ENCODE measurements at regions not wholly inside any gene's neighbourhood (a gene's known extent, or its start where the extent isn't known, plus 50 kb on each side); places are given as distances from the start of the nearest gene placed in this dataset.
"Not testable (repeated sequence)": the region's sequence is repeated elsewhere in the genome, so short reads cannot be mapped to it uniquely, and the experiment has no call there.

DNA sequence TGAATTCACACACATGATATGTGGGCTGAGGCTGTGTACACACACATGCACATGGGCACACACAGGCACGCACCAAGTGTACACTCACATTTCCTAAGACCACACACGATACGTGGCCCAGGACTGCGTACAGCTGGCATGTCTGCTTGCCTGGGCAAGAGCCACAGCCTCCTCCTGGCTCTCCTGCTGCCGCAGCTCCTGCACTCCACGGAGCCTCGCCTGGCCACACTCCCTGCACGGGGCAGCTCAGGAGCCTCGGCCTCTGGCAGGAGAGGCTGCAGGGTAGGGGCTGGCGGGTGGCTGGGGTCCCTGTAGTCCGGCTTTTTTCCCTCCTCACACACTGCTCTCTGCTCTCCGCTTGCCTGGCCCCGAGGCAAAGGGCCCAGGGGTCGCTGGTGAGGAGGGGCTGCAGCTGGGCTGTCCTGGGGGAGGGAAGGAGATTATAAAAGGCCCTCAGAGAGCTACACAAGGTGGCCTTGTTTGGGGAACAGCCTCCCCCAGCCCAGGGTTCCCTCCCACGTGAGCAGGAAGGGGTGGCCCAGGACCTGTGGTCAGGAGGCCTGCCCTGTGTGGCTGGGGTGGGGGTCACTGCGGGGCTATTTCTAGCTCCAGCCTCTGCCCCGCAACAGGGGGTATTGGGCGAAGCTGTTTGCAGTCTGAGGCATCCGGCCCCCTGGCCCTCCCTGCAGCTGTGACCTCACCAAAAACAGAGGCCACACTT, 89.0 kb upstream of the SFSWAP start:
- peak; percentile 90 to 94 for DNase-seq

DNA sequence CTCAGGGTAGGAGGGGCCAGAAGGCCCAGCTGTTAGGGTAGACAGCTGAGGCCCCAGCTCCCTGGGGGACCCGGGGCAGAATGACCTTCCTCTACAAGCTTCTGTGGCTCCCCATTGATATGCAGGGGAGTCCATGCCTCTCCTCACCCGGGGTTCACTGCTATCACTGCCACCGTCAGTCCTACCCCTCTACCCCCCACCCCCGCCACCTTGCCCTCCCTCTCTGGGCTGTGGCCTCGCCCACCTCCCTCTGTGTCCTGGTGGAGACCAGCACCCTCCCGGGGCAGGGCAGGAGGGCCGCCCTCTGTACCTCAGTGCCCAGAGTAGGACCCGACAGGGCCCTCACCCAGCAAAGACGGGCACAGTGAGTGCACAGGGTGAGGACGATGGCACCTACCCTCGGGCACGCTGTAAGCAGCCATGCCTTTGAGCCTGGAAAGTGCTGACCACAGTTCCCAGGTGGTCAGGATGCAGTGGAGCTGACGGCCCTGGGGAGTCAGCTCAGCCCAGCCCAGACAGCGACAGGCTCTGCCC, 88.4 kb upstream of the SFSWAP start:
- no peak for DNase-seq

DNA sequence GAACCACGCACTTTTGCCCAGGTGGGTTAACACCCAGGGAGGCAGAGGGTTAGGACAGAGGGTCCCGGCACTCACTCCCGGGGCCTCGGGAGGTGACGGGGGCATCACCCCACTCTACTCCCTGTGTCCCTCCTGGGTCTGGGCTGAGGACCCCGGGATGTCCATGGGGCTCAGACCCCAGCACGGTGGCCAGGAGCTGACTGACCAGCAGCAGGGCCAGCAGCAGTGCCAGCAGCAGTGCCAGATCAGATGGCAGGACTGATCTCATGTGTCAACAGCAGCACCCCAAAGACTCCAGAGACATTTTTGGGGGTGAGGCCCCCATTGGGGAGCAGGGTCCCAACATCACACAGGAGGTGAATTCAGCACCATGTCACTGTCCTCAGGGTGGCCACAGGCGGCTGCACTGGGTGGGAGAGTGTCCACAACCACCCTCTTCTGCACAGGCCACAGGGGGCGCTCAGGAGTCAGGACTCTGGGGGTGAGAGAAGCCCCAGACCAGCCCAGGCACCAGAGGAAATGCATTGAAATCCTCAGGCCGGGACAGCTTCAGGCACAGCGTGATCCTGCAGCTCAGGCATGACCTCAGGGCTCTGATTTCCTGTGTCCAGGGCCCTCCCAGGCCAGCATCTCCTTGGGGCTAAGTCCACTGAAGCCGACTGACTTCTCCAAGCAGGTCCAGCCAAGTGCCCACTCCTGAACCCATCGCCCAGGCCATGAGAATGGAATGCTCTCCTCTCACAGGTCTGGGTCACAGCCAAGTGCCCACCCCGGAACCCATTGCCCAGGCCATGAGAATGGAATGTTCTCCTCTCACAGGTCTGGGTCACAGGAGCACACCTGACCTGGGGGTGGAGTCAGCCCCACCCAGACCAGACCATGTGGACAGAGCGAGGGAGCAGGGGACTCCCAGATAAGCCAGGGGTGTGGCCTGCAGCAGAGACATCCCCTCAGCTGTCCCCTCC, 87.2 kb upstream of the SFSWAP start:
- DNase-seq, result not testable (repeated sequence)

DNA sequence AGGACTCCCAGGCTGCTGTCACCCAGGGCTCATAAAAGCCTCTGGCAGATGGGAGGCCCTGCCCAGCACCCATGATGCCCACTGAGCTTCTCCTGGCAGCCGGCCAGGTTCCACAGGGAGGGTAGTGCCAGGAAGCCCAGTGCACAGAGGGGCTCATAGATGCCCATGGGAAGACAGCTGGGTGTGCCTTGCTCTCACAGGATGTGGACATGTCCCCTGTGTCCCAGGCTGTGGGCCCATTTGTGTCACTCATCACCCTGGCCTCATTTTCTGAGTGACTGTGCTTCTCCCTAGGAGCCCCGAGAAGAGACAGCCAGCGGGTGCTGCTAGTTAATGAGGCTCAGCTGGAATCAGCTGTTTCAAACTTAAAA, 86.5 kb upstream of the SFSWAP start:
- DNase-seq, result peak in 1 of 2 donors; percentile 45

DNA sequence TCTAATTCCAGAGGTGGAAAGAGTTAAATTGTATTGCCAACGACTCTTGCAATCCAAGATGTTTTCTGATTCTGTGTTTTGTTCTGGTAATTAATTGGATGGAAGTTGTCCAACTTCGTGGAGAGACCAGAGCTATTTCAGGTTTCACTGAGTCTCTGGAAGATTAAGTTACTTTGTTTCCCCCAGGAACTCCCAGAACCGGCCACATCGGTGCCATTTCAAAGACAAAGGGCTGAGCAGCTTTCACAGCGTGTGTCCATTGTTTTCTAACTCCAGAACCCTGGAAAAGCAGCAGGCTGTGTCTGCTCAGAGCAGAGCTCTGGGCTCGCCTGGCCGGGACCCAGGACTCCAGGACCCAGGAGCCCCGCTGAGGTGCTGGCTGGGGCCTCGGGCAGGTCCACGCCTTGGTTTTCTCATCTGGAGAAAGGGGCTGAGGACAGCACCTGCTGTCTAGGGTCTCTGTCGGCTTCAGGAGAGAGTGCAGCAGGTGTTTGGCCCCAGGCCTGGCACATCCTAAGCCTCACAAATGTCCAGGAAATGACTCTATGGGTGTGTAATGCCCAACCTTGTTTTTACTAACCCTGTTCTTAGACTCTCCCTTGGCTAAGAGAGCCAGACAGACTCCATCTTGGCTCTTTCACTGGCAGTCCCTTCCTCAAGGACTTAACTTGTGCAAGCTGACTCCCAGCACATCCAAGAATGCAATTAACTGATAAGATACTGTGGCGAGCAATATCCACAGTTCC, 86.0 kb upstream of the SFSWAP start:
- not testable (repeated sequence) for DNase-seq

DNA sequence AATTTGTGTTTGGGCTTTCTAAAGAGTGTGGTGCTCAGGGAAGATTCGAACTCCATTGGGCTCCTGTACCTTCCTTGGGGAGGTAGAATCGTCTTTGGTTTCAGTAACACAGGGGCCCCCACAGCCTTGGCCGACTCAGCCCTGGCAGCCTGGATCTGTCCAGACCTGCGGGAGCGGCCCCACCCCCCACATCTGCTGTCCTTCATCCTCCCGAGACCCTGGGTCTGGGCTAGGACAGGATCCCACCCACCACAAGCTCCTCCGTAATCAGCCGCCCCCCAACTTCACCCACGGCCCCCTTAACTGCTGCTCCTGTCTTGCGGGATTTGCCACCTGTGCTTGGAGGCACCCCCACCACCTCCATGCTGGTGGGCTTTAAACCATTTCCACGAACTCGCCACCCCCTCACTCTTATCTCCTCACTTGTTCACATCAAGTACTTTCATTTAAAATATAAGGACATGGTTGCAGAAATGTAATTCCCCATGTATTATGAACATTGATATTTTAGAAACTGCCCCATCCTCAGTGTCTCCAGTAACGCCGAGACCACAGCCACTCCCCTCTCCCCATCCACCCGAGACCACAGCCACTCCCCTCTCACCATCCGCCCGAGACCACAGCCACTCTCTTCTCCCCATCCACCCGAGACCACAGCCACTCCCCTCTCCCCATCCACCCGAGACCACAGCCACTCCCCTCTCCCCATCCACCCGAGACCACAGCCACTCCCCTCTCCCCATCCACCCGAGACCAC, 84.7 kb upstream of the SFSWAP start:
- not testable (repeated sequence) for DNase-seq

DNA sequence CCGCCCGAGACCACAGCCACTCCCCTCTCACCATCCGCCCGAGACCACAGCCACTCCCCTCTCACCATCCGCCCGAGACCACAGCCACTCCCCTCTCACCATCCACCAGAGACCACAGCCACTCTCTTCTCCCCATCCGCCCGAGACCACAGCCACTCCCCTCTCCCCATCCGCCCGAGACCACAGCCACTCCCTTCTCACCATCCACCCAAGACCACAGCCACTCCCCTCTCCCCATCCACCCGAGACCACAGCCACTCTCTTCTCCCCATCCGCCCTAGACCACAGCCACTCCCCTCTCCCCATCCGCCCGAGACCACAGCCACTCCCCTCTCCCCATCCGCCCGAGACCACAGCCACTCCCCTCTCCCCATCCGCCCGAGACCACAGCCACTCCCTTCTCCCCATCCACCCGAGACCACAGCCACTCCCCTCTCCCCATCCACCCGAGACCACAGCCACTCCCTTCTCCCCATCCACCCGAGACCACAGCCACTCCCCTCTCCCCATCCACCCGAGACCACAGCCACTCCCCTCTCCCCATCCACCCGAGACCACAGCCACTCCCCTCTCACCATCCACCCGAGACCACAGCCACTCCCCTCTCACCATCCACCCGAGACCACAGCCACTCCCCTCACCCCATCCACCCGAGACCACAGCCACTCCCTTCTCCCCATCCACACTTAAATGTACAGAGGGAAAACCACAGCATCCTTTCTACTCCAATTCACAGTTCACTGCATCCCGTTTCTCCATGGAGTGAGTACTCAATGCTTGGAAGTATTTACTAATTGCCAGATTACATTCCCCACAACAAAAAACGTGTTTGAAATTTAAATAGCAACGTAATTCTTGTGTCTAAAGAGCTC, 83.5 kb upstream of the SFSWAP start:
- not testable (repeated sequence) for DNase-seq

DNA sequence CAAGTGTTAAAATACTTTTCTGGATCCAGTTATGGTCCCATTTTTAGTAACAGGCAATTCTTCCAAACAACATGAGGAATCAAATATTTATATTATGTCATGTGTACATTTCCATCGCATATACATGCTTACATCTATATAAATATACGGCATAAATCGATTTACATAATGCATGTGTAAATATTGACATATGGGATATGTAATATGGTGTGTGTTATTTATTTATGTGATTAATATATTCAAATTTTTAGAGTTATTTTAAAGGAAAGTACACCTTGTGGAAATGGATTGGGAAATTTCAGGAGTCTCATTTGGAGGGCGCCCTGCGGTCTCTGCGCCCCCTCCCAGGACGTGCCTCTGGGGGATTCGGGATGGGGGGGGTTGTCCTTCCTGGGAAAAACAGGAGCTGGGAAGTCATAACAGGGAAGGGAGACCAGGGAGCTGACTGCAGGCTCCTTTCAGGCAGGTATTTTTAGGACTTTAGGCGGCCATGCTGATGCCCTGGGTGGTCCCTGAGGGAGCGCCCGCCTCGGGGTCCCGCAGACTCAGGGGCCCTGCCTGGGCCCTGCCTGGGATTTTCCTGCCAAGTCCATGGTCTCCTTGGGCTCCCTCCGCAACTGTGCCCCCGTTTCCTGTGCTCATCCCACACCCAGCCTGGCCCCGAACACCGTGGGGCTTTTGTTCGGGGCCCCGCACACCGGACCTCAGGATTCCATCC, 82.7 kb upstream of the SFSWAP start:
- DNase-seq, result no peak

DNA sequence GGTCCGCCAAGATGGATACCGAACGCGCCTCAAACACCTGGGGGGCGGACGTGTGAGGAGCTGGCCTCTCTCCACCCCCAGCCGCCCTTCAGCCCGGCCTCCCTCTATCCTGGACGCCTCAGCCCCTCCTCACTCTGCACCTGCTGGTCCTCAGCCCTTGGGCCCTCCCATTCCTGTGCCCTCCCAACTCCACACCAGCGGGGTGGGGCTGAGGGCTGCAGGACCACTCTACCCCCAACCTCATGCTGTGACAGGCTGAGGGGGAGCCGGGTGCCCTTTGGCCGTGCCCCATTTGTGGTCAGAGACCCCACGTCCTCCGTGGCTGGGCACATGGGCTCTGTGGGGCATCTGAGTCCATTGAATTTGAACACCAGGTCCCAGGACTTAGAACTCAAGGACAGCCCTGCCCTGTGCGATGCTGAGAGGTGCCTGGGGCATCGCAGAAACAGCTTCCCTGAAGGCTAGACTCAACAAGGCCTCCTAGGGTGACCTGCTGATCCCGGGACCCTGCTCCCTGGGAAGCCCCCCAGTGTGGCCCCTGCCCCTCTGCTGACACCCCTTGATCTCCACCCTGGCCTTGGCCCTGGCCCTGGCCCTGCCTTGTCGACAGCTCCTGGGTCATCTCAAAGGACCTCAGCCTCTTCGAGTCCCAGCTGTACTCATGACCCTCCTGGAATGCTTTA, 82.0 kb upstream of the SFSWAP start:
- DNase-seq, result no peak

DNA sequence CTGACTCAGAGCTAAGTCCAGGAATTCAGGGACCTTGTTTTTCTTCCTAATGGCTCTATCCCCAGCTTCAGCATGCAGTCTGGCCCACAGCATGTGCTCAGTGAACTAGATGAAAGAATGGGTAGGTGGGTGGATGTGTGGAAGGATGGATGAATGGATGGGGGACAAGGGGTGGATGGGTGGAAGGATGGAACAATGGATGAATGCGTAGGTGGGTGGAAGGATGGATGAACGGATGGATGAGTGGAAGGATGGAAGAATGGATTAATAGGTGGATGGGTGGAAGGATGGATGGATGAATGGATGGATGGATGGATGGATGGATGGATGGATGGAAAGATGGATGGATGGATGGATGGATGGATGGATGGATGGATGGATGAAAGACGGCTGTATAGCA, 79.7 kb upstream of the SFSWAP start:
- DNase-seq, result no peak

DNA sequence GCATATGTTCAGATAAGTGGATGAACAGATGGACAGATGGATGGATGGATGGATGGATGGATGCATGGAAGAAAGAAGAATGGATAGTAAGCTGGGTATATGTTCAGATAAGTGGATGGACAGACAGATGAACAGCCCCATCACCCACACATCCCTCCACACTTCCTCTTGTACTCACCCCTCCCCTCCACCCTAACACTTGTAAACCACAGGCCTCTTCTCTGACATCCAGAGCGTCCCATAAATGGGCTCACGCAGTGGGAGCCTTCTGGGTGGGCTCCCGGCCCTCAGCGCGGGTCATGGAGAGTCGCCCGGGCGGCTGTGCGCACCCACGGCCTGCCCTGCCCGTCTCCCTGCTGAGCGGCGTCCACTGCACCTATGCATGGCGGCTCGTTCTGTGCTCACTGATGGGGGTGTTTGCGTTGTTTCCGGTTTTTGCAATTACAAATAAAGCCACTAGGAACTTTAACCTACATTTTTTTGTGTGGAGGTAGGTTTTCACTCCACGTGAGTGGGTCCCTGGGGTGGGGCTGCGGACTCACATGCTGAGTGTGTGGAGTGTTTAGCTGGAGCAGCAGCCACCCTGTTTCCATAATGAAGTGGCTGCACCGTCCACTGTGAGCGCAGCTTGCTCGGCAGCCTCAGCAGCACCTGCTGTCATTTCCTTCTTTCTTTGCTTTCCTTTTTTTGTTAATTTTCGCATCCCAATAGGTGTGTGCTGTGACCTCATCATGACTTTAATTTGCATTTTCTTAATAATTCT, 78.8 kb upstream of the SFSWAP start:
- not testable (repeated sequence) for DNase-seq

DNA sequence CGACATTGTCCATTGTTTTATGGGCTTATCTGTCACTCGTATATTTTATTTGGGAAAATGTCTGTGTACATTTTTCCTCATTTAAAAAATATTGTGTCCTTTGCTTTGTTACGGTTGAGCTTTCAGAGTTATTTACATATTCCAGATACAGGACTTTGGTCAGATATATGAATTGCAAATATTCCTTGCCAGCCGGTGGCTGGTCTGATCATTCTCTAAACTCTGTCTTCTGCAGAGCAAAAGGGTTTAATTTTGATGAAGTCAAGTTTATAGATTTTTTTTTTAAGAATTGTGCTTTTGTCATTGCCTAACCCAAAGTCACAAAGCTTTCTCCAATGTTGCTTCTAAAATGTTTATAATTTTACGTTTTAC, 78.3 kb upstream of the SFSWAP start:
- not testable (repeated sequence) for DNase-seq

DNA sequence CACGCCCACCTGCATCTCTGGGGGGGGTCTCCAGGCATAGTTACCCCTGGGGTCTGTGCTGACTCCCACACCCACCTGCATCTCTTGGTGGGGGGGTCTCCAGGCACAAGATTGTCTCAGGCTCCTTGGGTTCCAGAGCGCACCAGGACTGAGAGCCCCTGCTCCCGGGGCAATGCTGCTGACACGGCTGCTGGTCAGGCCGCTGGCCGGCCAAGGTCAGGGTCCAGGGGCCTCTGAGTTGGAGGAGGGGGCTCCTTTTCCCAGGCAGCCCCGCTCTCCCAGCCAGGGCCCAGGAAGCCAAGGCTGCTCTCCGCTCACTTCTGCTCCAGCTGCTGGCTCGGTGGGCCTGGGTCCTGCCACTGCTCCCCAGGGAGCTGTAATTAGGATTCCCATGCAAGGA, 77.3 kb upstream of the SFSWAP start:
- not testable (repeated sequence) for DNase-seq

DNA sequence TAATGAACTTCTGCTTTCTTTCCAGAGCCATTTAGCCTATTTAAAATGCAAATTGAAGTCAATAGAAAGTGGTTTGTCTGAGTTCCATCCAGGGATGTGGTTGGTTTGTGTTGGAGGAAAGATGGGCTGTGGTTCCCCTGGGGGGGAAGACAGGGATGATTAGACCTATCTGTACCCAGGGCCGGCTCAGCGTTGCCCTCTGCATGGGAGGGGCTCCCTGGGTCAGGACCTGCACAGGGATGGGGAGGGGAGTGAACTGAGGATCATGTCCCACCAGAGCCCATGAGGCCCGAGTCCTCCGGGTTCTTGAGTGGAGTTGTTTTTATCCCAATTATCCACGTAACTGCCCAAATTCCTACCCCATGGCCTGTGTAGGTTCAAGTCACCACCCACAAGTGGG, 76.9 kb upstream of the SFSWAP start:
- DNase-seq, result no peak

DNA sequence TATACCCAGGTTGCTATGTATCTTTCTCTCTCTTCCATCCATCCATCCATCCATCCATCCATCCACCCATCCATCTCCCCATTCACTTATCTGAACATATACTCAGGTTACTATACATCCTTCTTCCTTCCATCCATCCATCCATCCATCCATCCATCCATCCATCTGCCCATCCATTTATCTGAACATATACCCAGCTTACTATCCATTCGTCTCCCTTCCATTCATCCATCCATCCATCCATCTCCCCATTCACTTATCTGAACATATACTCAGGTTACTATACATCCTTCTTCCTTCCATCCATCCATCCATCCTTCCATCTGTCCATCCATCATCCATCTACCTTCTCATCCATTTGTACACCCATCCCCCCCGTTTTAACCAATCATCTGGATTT, 75.9 kb upstream of the SFSWAP start:
- not testable (repeated sequence) for DNase-seq

DNA sequence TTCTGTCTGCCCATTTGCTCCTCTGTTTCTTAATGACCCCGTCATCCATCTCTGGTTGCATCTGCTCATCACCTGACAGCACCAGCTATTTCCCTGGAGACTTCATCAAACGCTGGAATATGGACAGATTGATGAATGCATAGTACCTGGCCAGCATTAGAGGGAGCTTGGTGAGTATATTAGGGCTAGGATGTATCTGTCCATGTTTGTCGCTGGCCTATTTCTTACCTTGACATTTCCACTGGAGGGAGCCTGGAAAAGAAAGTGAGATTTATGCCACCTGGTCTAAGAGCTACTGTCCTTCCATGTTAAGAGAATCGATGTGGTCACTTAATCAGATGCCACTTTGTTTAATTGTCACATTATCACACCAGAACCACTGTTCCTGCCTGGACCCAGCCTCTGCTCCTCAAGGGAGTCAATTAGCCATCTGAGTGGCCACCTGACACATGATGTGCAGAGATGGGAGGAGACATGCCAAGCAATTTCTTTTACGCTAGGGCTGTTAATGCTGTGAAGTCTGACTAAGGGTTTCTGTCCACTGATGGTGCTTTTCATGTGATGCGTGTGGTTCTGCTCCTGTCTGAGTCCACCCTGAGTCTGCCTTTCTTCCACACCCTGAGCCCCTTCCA, 75.3 kb upstream of the SFSWAP start:
- DNase-seq, result no peak

DNA sequence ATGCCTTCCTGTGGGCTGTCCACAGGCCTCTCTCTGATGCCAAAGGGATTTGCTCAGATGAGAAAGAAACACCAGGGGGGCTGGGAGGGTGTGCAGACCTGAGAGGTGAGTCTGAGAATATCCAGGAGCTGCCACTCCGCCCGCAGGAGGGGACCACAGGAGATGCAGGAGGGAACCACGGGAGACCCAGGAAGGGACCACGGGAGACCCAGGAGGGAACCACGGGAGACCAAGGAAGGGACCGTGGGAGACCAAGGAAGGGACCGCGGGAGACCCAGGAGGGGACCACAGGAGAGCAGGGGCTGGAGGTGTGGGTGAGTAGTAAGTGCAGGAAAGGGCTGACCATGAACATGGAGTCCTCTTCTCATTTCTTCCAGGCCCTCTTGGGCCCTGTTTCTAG, 74.6 kb upstream of the SFSWAP start:
- DNase-seq, result no peak

DNA sequence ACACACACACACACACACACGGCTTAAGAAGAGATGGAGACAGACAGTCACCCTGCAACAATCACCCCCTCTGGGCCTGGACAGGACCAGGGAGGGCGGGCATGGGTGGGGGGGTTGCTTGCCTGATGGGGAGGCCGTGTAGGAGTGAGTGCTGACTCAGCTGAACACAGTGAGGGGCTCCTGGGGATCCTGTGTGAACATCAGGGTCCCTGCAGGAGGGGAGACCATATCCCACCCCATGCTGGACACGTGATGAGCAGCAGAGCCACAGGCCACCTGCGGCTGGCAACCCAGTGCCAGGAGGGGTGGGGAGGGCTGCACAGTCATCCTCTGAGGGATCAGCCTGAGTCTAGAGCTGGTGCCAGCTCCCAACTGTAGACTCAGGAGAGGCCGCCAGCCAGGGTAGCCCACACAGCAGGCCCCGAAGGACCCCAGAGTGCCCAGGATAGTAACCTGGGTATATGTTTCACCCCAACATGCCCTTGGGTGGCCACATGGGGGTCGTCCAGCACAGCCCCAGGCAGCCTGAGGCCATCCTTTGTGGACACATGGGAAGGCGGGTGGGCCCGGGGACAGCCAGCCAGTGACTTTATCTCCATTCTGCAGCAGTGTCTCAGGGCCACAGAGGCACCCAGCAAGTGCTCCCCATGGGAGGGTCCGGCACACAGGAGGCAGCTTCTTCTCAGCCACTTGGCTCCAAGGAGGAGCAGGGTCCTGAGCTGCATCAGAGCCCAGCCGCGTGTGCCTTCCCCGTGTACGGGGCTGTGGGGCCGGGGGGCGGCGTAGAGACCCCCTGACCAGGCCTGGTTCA, 73.7 kb upstream of the SFSWAP start:
- no peak for DNase-seq

Data from hippocampal formation (tissue), 2 donors.